ENCODE measurements at regions not wholly inside any gene's neighbourhood (a gene's known extent, or its start where the extent isn't known, plus 50 kb on each side); places are given as distances from the start of the nearest gene placed in this dataset.
"Not testable (repeated sequence)": the region's sequence is repeated elsewhere in the genome, so short reads cannot be mapped to it uniquely, and the experiment has no call there.

DNA sequence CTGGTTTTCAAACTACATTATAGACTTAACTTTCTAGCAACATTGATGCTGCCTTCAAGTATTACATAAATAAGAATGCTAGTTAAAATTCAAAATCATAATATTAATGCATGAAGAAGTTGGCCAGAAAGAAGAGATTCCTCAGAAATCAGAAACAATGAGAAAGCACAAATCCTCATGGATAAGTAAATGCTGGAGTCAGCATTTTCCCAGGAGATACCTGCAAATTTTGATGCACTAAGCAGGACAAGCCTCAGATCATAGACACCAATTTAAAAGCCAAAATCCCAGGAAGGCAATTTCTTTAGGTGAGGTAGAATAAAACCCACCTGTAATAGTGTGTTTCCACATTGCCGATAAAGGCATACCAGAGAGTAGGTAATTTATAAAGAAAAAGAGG lies 305.2 kb upstream of the TBX18 start:
- no peak for DNase-seq
- in situ Hi-C loops (cut with HindIII; ENCODE audit: low pct_ligation_motif_present, low pct_unique_long_range_greater_than_20kb, low sequenced_read_pairs): no loop called here

DNA sequence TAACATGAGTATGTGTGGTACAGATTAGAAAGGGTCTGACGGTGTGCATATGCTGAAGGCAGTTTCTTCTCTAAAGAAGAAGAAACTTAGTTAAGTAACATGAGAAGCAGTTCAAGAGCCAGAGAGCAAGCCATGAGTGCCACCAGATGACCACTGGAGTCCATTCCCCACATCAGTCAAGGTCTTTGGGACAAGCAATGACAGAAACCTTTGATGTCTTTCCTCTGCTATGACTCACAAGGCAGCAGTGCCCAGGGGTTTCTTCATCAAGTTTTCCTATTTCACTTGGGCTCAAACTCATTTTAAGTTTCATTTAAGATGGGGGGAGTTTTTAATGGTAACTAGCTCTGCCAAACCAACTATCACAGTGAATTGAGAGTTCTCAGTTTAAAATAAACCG lies 303.8 kb upstream of the TBX18 start:
- in situ Hi-C loops (cut with HindIII; ENCODE audit: low pct_ligation_motif_present, low pct_unique_long_range_greater_than_20kb, low sequenced_read_pairs): no loop called here

DNA sequence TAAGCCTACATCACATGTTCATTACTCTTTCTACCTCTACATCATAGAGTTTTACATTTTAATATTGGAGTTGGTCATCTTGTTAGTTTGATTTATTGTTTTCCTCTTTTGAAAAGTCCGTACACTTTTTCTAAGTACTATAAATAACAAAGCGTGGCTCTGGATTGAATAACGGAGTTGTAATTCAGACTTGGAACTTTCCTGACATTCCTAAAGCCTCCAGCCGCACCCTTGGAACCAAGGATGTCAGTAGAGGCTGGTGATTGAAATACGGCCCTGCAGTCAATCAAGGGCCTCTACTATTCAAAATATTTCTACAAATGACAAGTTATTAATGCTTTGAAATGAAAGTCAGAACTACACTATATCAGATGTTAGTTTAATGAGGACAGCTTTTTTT lies 301.9 kb upstream of the TBX18 start:
- DNase-seq: no peak
- in situ Hi-C loops (cut with HindIII; ENCODE audit: low pct_ligation_motif_present, low pct_unique_long_range_greater_than_20kb, low sequenced_read_pairs): no loop called here

More for the DNA sequence above, 303.8 kb upstream of the TBX18 start:
- no peak for DNase-seq

DNA sequence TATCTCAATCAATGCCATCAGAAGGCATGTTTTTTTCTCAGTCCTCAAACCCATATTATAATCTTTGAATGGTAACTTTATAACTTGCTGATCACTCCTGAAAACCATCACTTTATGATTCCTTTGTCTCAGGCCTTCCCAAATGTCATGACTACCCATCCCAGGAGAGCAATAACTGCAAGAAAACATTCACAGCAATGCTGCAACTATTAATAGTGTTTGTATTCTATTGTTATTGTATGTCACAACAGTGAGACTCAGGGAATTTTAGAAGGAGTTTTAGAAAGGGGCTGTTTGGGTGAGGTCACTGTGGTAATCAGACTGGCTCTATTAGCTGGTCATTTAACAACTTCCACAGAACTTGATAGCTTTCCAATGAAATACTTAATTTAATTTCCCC lies 301.4 kb upstream of the TBX18 start:
- in situ Hi-C loops (cut with HindIII; ENCODE audit: low pct_ligation_motif_present, low pct_unique_long_range_greater_than_20kb, low sequenced_read_pairs): no loop called here
- no peak for DNase-seq

GRCh38 chr6:85063611-85064010 lies 299.2 kb upstream of the TBX18 start:
- no peak for DNase-seq
- in situ Hi-C loops (cut with HindIII; ENCODE audit: low pct_ligation_motif_present, low pct_unique_long_range_greater_than_20kb, low sequenced_read_pairs): no loop called here

DNA sequence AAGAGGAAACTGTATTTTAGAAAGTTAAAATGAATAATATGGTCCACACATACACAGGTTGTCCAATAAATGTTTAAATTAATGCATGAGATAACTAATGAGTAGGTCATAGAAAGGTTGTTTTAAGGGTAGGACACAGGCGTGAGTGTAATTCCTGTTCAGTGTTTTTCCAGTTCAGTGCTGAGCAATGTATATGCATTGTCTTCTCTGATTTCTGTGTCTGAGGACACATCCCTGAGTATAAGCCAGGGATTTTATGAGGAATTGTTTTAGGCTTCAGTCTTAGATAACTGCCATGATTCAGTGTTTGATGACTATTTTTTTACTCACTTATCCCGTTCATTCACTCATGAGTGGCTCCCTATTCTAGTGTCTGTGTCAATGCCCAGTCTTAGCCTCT lies 298.5 kb upstream of the TBX18 start:
- DNase-seq: no peak
- in situ Hi-C loops (cut with HindIII; ENCODE audit: low pct_ligation_motif_present, low pct_unique_long_range_greater_than_20kb, low sequenced_read_pairs): no loop called here

DNA sequence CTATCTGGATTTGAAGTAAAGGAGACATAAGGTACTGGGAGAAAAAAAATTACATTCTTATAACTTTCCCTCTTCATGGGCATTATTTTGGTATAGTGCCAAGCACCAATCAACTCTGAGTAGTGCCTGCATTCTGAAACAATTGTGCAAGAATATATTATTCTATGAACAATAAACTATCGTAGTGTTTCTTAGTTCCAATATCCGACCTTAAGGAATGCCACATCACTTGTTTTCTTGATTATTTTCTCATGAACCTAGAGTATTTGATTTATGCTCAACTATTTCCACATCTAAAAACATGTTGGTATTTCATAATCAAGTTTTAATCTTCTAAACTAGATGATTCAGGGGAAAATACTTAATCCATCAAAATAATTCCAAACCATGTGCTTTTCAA lies 294.4 kb upstream of the TBX18 start:
- DNase-seq: no peak
- in situ Hi-C loops (cut with HindIII; ENCODE audit: low pct_ligation_motif_present, low pct_unique_long_range_greater_than_20kb, low sequenced_read_pairs): no loop called here

- in situ Hi-C loops (cut with HindIII; ENCODE audit: low pct_ligation_motif_present, low pct_unique_long_range_greater_than_20kb, low sequenced_read_pairs): no loop called here
- no peak for DNase-seq
Measured at GRCh38 chr6:85050149-85050548, 285.8 kb upstream of the TBX18 start.

DNA sequence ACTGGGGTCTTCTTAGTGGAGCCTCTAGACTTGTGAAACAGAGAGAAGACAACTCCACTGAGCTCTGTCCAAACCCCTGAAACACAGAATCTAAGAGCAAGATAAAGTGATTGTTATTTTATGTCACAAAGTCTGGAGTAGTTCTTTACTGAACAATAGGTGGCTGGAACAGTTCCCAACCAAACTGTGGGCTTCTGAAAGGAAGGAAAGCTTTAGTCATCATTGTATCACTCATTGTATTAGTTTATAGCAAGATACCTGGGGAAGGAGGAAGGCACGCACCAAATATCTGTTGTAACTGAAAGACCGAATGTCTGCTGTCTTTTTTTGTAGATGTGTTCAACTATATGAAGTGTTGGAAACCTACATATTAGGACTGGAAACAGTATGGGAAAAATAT lies 284.9 kb upstream of the TBX18 start:
- no peak for DNase-seq
- in situ Hi-C loops (cut with HindIII; ENCODE audit: low pct_ligation_motif_present, low pct_unique_long_range_greater_than_20kb, low sequenced_read_pairs): no loop called here

GRCh38 chr6:85047818-85048217 lies 283.4 kb upstream of the TBX18 start:
- DNase-seq: no peak
- in situ Hi-C loops (cut with HindIII; ENCODE audit: low pct_ligation_motif_present, low pct_unique_long_range_greater_than_20kb, low sequenced_read_pairs): no loop called here

DNA sequence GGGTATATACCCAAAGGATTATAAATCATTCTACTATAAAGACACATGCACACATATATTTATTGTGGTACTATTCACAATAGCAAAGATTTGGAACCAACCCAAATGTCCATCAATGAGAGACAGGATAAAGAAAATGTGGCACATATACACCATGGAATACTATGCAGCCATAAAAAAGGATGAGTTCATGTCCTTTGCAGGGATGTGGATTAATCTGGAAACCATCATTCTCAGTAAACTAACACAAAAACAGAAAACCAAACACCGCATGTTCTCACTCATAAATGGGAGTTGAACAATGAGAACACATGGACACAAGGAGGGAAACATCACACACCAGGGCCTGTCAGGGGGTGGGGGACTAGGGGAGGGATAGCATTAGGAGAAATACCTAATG lies 281.4 kb upstream of the TBX18 start:
- DNase-seq; in situ Hi-C loops (cut with HindIII; ENCODE audit: low pct_ligation_motif_present, low pct_unique_long_range_greater_than_20kb, low sequenced_read_pairs): not testable (repeated sequence)

GRCh38 chr6:85044361-85044760 lies 280.0 kb upstream of the TBX18 start:
- DNase-seq: no peak
- in situ Hi-C loops (cut with HindIII; ENCODE audit: low pct_ligation_motif_present, low pct_unique_long_range_greater_than_20kb, low sequenced_read_pairs): no loop called here

DNA sequence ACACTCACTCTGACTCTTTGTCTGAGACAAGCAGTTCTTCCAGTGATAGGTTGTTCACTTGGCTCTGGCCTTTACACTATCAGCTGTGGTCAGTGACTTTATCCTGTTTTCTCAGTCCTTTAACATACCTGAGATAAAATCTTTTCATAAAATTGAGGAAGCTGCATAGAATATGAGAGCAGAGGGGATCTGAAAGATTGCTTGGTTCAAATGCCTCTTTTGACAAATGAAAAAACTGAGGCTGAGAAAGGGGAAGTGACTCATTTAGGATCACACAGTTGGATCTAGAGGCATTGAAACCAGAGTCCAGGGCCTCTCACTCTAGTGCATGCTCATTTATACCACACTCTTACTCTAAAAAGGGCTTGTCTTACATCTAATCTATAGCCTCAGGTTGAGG lies 277.0 kb upstream of the TBX18 start:
- no peak for DNase-seq

DNA sequence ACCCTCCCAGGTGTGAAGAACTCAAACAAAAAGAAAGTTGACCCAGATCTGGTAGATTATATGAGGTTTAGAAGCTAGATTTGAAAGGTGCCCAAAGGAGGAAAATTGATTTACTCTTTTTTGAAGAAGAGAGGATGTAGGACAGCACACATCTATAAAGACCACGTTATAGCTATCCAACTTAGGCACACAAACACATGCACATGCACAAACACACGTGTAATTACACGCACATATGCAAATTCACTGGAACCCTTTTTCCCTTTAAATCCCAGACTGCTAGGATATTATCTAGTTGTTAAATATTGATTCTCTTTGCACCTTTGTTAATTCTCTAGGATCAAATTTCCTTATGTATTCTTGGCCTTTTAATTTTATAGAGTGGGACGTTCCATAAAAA lies 272.8 kb upstream of the TBX18 start:
- in situ Hi-C loops (cut with HindIII; ENCODE audit: low pct_ligation_motif_present, low pct_unique_long_range_greater_than_20kb, low sequenced_read_pairs): no loop called here
- DNase-seq: no peak

More for the DNA sequence above, 277.0 kb upstream of the TBX18 start:
- in situ Hi-C loops (cut with HindIII; ENCODE audit: low pct_ligation_motif_present, low pct_unique_long_range_greater_than_20kb, low sequenced_read_pairs): no loop called here

DNA sequence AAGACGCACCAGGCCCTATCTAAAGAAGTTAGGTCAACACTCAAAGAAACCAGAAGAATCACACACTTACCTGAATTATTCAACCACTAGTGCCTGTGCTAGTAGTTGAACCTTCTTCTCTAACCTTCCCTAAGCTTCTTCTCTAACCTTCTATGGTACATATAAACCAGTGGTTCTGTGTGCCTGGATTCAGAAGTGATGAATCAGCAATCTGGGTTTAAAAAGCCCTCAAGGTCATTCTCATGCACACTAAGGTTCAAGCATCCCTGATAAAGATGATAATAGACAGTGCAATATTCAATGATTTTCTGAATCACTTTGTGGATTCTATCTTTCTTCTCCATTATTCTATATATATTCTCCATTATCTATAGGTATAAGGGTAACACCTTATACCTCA lies 271.4 kb upstream of the TBX18 start:
- no peak for DNase-seq

GRCh38 chr6:85033547-85033946 lies 269.1 kb upstream of the TBX18 start:
- in situ Hi-C loops (cut with HindIII; ENCODE audit: low pct_ligation_motif_present, low pct_unique_long_range_greater_than_20kb, low sequenced_read_pairs): no loop called here
- no peak for DNase-seq

More for the DNA sequence above, 271.4 kb upstream of the TBX18 start:
- in situ Hi-C loops (cut with HindIII; ENCODE audit: low pct_ligation_motif_present, low pct_unique_long_range_greater_than_20kb, low sequenced_read_pairs): no loop called here

DNA sequence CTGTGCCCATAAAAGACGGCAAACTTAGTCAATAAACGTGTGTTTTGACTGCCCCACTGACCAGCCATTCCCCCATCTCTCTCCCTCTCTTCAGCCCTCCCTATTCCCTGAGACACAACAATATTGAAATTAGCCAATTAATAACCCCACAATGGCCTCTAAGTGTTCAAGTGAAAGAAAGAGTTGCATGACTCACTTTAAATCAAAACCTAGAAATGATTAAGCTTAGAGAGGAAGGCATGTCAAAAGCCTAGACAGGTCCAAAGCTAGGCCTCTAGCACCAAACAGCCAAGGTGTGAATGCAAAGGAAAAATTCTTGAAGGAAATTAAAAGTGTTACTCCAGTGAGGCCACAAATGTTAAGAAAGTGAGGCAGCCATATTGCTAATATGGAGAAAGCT lies 261.6 kb upstream of the TBX18 start:
- in situ Hi-C loops (cut with HindIII; ENCODE audit: low pct_ligation_motif_present, low pct_unique_long_range_greater_than_20kb, low sequenced_read_pairs): no loop called here
- no peak for DNase-seq

DNA sequence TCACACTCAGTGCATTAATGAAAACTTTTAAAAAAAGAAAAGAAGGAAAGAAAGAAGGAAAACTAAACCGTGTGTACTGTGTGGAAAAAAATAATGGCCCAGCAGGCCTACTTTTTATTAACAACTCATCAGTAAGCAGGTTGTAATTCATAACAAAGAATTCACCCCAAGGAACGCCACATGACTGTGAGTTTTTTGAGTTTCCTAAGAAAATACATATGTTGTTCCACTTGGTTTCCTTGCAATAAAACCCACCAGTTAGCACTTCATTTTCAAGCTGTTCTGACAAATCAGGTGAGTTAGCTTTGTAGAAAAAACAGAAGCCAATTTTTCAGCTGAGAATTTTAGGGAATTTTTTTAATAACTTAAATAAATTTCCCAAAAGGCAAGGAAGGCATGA lies 259.3 kb upstream of the TBX18 start:
- DNase-seq: no peak
- in situ Hi-C loops (cut with HindIII; ENCODE audit: low pct_ligation_motif_present, low pct_unique_long_range_greater_than_20kb, low sequenced_read_pairs): no loop called here

- no peak for DNase-seq
- in situ Hi-C loops (cut with HindIII; ENCODE audit: low pct_ligation_motif_present, low pct_unique_long_range_greater_than_20kb, low sequenced_read_pairs): no loop called here
Measured at GRCh38 chr6:85017352-85017751, 253.0 kb upstream of the TBX18 start.

DNA sequence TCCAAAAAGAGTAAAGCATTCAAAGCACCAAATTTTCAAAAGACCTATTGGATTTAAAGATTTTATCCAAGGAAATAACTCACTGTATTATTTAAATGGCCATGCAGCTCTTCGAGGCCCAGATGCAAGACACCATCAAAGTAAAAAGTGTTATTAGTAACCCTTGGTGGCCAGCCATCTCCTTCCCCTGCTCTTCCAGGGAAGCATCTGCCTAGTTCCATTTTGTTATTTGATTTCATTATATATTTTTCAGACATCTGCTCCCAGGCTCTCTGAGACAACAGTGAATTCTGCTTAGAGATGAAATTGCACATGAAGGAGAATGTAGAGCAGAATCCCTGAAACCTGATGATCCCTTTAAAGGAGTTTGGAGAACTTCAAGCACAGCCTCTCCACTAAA lies 252.3 kb upstream of the TBX18 start:
- in situ Hi-C loops (cut with HindIII; ENCODE audit: low pct_ligation_motif_present, low pct_unique_long_range_greater_than_20kb, low sequenced_read_pairs): no loop called here
- no peak for DNase-seq

DNA sequence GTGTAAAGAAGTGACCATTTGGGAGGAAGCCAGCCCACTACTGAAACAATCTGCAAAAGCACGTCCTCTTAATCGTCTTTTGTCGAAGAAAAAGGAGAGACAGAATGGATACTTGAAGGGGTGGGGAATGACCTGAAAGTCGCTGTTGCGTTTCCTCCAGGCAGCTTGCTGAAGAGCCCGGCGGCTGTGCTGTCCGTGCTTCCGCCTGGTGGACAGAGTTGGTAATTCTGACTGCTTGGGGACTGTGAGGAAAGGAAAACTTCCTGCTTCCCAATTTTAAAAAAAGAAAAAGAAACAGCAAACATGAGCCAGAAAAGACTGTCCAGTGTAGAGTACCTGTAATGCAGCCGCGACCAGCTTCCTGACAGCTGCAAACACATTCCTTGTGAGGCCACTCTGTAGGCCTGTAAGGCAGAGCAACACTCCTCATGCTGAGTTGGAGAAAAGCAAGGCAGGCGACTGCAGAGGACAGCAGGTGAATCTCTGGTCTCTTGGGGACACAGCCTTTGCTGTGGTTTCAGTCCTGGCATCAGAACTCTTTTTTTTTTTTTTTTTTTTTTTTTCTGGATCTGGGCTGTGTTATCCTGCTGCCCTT lies 251.1 kb upstream of the TBX18 start:
- peak; percentile 56 for DNase-seq
- in situ Hi-C loops (cut with HindIII; ENCODE audit: low pct_ligation_motif_present, low pct_unique_long_range_greater_than_20kb, low sequenced_read_pairs): no loop called here
